ENCODE measurements at regions not wholly inside any gene's neighbourhood (a gene's known extent, or its start where the extent isn't known, plus 50 kb on each side); places are given as distances from the start of the nearest gene placed in this dataset.

DNA sequence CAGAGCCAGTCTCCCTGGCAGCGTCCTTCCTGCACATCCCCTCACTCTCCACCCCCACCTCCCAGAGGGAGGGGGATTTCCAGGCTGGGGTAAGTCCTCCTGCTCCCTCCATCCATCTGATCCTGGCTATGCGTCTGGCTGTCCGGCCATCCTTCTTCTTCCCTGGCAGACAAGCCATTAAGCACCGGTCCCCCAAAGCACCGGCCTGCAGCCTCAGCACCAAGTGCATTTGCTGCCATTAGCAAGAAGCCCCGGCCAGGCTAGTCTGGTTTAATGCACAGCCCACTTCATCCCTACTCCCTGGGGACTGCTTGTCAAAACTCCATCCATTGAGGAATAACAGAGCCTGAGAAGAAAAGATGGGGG, 208.7 kb upstream of the IER5L start:
- no peak for DNase-seq (ENCODE audit: low read depth)

DNA sequence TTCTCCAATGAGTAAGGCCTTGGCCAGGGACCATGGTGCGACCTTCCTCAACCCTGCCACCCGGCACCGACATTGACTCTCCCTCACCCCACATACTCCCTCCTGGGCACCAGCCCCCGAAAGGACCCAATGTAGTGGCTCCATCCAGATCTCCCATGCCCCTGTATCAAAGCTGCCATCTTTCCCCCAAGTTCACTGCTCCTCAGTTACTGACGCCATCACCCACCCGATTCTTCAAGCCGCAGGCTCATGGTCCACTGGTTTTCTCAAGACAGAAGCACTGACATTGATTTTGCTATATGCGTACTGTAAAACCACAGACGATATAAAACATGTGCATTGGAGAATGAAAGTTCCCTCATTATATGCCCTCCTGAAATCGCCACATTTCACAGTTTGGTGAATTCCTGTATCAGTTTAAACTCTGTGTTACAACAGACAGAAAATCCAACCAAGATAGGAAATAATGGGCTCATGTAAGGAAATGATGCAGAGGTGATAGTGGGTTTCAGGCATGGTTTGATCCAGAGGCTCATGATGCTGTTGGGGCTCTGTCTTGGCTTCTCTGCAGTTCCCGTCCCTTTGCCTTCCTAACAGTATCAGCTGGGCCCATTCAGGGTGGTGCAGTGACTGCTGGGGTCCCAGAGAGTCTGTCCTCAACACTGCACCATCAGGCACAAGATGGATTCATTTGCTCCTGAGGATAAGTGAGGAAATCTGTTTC, 207.3 kb upstream of the IER5L start:
- DNase-seq (ENCODE audit: low read depth) = no peak

DNA sequence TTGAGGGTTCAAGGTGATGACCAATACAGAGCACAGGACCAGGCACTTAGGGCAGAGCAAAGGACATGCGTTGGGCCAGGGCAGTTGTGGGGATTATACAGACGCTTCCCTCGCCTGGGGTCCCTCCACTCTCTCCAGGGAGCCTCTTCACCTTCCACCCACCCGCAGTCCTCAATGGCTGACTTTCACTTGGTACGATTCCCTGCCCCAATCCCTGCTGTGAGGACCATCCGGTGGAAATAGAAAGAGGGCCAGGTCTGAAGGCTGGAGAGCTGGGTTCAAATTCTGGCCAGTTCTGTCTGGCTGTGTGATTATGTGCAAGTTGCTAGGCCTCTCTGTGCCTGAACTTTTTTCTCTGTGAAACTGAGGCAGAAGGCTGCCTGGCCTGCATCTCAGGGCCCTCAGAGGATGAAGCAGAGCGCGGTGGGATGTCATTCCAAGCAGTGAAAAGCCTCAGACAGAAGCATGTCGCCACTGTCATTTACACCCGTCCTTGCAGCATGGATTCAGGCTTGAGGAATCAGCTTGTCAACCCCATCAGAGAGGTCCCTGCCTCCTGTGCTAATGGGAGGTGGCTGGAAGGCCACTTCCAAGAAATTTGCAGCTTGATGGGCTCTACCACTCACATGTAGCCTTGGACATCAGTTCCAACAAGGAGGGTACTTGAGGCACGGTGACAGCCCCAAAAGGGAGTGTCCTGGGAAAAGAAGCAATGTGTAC, 206.6 kb upstream of the IER5L start:
- no peak for DNase-seq (ENCODE audit: low read depth)

DNA sequence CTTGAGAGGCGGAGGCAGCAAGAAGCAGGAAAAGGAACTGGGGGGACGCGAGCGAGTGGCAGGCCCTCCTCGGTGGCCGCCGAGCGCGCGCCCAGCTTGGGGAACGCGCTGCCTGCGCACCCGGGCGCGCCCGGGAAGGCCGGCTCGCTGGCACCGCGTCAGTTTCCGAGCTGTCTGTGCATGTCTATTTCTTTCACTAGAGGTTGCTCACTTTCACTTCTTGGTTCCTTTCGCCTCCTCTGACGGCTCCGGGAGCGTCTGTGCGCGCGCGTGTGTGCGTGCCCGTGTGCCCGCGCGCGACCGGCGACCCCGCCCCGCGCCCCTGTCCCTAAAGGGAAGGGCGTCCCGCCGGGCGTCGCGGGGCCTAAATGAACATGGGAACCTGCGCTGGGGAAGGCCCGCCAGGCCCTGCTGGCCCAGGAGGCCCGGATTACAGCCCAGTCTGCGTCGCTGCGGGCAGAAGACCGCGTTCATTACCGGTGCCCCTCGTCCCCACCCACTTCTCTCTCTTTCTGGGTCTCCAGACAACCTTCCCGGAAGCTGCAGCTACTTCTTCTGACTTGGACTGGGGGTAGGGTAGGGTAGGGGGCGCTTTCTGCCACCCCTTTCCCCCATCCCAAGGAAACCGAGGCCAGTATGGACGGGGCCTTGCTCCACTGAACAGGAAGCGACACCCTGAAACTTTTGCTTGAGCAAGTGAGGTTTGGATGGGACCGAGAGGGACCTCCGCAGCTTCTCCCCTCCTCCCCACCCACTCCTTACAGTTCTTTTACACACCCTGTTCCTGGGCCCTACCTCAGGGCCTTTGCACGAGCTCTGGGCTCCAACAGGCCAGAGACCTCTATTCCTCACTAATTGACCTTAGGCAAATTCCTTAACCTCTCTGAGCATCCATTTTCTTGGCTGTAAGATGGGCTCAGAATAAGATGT, 205.8 kb upstream of the IER5L start:
- no peak for DNase-seq (ENCODE audit: low read depth)

DNA sequence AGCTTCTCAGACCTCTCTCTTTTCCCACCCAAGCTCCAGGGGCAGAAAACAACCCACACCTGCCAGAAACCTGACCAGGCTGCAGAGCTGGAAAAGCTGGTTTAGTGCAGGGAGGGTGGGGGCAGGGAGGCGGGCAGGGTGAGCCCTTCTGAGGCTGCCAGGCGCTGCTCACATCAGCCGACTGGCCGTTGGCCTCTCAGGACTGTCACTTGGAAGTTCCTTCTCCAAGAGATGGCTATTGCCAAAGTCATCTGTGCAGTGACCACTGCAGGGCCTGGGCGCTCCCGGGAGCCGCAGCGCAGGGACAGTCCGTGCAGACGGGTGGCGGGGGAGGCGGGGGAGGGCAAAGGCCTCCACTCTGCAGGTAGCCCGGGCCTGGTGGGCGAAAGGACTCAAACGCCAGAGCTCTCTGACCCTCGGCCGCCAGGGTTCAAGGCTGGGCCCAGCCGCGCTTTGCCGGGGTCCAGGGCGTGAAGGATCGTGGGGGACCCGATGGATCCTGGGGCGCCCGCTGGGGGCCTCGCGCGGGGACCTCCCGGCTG, 205.0 kb upstream of the IER5L start:
- DNase-seq (ENCODE audit: low read depth) = no peak

DNA sequence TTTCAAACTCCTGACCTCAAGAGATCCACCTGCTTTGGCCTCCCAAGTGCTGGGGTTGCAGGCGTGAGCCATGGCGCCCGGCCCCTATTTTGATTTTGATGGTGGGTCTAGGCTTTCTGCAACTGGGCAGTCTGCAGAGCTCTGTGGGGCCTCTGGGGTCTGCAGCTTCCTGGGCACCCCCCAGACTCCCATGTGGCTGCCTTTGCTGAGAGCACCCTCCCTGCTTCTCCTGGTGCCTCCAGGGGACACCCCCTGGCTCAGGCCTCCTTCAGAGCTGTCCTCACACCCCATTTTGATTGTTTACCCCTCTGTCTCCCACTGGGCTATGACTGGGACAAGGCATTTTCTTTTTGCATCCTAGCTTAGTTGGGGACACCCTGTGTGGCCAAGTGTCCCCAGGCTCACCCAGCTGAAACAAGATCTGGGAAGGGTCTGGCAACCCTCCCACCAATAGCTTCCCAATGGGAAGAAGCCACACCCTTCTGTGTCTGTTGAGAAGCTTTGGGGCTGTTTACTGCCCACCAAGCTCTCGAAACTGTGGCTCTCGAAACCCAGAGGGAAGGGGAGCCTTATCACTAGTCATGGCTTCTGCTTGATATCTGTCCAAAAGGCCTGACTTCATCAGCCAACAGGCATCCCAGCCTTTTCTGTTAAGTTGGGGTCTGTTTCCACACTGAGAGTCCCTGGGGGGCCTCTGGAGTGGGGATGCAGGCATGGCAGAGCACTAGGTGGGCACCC, 204.4 kb upstream of the IER5L start:
- DNase-seq (ENCODE audit: low read depth) = no peak

DNA sequence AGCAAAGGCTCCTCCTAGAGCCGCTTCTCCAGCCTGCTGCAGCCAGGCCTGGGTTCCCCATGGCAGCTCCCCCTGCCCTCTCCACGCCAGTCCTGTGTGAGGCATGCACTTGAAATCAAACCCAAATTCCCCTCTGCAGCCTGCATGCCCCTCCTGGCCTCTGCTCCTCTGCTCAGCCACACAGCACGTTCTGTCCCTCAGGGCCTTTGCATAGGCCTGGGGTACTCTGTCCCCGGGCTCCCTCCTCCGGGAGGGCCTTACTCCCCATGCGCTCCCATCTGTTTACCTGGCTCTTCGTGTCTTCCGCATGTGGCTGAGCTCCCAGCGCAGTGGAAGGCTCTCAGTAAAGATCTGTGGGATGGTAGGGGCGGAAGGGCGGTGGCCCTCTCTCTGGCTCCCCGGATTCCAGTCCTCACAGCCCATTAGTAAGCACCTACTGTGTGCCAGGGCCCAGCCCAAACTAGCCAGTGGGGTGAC, 203.5 kb upstream of the IER5L start:
- no peak for DNase-seq (ENCODE audit: low read depth)

DNA sequence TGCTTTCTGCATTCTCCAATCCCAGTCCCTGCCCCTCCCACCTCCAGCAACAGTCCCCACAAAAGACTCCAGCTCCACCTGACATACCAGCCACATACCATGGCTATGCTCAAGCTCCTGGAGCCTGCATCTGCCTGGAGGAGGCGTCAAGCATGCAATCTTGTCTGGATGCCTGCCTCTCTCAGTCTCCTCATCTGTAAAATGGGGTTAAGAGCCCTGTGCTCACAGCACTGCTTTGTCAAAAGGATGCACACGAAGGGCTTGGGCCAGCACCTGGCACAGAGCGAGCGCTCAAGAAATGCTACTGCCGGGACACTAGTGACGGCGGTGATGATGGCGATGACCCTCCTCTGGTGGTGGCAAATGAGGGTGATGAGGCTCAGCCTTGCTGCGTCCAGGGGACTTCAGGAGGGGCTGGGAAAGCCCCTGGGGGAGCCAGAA, 202.9 kb upstream of the IER5L start:
- DNase-seq (ENCODE audit: low read depth) = no peak

DNA sequence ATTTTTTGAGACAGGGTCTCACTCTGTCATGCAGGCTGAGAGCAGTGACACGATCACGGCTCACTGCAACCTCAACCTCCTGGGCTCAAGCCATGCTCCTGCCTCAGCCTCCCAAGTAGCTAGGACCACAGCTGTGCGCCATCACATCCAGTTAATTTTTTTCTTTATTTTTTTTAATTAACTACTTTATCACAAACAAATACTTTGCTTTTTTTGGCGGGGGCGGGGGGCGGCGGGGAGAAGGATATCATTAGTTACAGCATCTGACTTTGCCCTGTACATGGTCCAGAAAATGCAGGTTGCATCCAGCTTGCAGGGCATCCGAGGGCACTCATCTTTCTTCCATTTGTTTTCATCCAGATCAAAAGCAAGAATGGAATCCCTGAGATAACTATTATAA, 201.8 kb upstream of the IER5L start:
- DNase-seq (ENCODE audit: low read depth) = no peak

DNA sequence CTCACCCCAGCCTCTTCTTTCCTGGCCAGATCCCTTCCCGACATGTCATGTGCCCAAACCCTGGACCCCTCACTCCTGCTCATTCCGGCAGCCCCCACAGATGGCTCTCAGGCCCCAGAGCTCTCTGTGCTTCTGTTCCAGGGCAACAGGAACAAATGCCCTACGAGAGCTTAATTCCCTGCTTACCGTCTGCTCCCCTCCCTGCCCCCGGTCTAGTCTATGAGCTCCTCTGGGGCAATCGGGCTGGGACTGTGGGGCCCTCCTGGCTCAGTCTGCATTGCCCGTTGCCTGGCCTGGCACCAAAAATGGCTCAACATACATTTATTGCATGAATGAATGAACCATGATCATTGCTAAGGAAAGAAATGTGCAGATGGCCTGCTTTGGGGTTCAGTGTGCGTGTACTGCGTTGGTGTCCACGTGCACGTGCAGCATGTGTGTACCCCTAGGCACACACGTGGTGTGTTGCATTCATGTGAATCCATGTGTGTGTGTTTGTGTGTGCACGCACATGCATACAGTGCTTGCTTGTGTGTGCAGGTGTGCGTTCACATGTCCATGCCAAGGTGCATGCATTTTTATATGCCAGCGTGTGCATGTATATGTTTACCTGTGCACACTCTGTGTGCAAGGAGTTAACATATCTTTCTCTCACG, 201.2 kb upstream of the IER5L start:
- no peak for DNase-seq (ENCODE audit: low read depth)

DNA sequence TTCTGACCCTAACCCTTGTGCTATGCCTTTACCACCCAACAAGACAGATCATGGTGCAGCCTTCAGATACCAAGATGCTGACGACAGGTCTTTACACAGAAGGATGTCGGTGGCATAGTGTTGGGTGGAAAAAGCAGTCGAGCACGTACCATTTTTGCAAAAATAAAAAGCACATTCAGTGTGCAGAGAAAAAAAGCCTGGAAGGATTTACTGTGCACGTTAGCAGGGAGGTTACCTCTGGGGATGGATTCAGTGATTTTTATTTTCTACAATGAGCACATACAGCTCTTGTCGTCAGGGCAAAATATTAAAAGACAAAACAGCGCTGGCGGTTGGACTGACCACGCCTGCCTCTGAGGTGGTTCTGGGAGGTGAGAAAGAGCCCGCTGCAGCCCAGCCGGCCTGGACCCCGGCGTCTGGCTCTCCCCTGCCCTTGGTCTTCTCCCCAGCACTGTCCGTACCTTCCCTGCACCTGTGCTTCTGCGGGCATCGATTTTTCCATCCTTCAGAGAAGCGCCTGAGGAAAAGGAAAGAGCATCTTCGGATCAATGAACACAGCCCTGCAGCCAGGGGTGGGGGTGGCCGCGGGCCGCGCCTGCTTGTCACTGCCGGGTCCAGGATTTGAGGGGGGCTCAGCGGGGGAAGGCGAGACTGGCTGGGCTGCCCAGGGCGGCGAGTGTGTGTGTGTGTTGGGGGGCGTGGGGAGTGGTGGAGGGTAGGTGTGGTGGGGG, 200.0 kb upstream of the IER5L start:
- no peak for DNase-seq (ENCODE audit: low read depth)

DNA sequence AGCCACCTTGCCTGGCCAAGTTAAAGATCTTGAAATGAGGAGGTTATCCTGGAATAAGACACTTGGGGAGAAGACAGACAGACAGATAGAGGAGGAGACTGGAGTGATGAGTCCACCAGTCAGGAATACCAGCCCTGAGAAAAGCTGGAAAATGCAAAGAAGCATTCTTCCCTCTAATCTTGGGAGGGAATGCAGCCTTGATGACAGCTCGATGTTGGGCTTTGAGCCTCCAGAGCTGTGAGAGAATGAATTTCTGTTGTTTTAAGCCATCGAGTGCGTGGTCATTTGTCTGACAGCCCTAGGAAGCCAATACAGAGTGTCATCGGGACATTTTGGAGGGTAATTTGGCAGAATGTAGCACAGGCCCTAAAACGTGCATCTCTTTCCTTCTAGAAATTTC, 199.1 kb upstream of the IER5L start:
- no peak for DNase-seq (ENCODE audit: low read depth)

DNA sequence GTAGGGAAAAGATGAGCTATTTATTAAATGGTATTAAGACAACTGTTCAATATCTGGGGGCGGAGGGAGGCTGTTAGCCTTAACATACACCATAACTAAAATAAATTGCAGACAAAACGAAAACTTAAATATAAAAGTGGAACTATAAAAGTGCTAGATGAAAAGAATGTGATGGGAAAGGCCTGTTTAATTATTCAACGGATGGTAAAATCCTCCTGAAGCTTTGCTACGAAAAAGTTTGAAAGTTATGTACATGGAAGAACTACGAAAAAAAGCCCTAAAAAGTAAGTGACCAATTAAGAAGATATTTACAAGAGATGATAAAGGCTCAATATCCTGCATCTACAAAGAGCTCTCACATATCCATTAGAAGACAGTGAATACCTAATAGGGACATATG, 197.8 kb upstream of the IER5L start:
- DNase-seq (ENCODE audit: low read depth) = no peak

DNA sequence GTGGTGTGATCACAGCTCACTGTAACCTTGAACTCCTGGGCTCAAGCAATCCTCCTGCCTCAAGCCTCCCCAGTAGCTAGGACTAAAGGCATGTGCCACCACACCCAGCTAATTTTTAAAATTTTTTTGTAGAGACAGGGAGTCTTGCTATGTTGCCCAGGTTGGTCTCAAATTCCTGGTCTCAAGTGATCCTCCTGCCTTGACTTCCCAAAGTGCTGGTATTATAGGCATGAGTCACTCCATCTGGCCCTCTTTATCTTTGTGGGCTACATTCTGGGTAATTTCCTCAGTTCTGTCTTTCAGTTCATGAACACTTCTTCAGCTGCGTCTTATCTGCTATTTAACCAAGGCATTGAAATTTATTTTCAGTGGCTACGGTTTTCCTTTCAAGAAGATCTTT, 196.6 kb upstream of the IER5L start:
- DNase-seq (ENCODE audit: low read depth) = no peak

DNA sequence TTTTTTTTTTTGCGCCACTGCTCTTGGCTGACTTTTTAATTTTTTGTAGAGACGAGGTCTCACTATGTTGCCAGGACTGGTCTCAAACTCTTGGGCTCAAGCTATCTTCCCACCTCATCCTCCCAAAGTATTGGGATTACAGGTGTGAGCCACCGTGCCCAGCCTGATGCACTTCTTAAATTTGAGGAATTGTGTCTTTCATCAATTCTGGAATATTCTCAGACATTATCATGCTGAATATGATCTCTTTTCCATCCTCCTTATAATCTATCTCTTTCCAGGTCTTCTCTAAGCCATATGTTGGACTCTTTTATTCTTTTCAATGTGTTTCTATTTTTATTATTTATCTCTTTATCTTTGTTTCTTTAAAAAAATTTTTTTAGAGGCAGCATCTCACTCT, 196.2 kb upstream of the IER5L start:
- no peak for DNase-seq (ENCODE audit: low read depth)

DNA sequence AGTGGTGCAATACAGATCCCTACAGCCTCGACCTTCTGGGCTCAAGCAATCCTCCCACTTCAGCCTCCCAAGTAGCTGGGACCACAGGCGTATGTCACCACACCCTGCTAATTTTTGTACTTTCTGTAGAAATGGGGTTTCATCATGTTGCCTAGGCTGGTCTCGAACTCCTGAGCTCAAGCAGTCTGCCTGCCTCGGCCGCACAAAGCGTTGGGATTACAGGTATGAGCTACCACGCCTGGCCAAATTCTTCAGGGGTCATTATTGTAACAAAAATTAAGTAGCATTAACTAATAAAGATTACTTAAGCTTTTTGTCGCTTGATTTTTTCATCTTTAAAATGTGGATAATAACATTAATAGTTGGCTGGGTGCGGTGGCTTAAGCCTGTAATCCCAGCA, 195.3 kb upstream of the IER5L start:
- no peak for DNase-seq (ENCODE audit: low read depth)

DNA sequence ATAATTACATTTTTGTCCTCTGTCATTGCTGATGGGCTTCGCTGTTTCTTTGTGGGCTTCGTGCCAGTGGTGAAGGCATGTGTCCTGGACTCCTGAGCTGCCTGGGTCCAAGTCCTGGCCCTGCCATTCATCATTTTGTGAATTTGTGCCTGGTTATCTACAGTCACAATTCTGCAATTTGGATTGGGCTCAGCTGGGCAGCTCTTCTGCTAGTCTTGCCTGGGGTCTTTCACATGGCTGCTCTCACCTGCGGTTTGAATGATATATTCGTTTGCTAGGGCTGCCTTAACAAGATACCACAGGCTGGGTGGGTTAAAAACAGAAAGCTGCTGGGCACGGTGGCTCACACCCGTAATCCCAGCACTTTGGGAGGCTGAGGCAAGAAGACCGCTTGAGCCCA, 192.7 kb upstream of the IER5L start:
- no peak for DNase-seq (ENCODE audit: low read depth)

DNA sequence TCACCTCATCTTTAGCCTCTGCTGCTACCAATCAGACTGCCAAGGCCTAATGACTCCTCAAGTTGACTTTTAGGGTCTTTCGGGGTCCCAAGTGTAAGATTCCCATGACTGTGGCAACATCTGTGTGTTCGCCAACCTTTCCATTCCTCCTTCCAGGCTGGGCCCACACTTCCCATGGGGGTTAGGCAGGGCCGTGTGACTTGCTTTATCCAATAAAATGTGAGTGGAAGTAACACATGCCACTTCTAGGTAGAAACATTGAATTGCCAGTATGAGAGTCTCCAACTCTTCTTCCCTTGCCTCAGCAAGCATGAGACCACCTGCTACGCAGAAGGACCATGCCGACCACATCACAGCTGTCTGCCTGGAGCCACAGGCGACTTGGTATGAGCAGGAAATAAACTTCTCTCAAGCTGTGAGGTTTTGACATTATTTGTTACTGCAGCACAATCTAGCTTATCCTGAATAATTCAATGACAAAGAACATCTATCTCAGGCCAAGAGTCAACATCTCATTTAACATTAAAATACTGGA, 190.4 kb upstream of the IER5L start:
- DNase-seq (ENCODE audit: low read depth) = no peak

DNA sequence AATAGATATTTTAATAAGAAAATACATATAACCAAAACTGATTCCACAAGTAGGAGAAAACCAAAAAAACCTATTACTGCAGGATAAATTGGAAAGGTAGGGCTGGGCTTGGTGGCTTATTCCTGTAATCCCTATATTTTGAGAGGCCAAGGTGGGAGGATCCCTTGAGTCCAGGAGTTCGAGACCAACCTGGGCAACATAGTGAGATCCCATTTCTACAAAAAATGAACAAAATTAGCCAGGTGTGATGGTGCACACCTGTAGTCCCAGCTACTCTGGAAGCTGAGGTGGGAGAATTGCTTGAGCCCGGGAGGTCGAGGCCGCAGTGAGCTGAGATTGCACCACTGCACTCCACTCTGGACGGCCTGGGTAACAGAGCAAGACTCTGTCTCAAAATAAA, 189.2 kb upstream of the IER5L start:
- no peak for DNase-seq (ENCODE audit: low read depth)

DNA sequence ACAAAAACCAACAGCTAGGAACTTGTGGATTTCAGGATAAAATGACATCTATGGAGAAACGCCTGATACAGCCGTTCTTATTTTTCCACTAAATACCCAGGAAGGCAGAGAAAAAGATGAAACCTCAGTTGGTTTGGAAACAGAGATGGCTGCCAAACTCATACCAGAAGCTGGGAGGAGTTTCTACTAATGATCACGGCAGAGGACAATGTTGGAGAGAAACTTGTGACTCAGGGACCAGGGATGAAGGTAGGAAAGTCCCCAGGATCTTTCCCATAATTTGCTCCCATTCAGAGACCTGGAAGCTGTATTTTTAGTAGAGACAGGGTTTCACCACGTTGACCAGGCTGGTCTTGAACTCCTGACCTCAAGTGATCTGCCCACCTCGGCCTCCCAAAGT, 187.1 kb upstream of the IER5L start:
- DNase-seq (ENCODE audit: low read depth) = no peak
